ENCODE measurements at regions not wholly inside any gene's neighbourhood (a gene's known extent, or its start where the extent isn't known, plus 50 kb on each side); places are given as distances from the start of the nearest gene placed in this dataset.

GRCh38 chr22:27507935-27508526, 293.5 kb downstream of the MN1 start:
- POLR2A ChIA-PET (ENCODE audit: partially characterized antibody): no interaction called here
- WGBS, 2 experiments (ENCODE audit: extremely low coverage in 1 of 2, insufficient coverage in 1 of 2, insufficient read length in 1 of 2, insufficient replicate concordance in 2 of 2, low coverage in 1 of 2, low lambda C conversion rate in 2 of 2, missing lambda C conversion rate in 1 of 2): 76% methylated on average over 4 of the region's 4 CpGs; no CpG with 5 or more reads in 1 of the 2 experiments
- CTCF ChIA-PET (ENCODE audit: partially characterized antibody): interaction anchor here (0.6 to 1.4 kb wide), 2 partner anchors 25 to 102 kb away, joined by 3 to 4 read pairs; no protein-coding TSS in a partner anchor

More at GRCh38 chr22:27507935-27508526, 293.5 kb downstream of the MN1 start:
- no peak overlapping the region for H3K9ac ChIP-seq (replicated peaks in 1 of 4; ENCODE audit: extremely low read depth in 1 of 4, low read depth in 3 of 4, low read length in 3 of 4)
- no peak overlapping the region for H3K23ac ChIP-seq (ENCODE audit: insufficient read length)
- no peak overlapping the region for H3K4me2 ChIP-seq (ENCODE audit: insufficient read depth in 1 of 2, low read depth in 2 of 2, low read length in 2 of 2)
- H3K9me3 ChIP-seq (ENCODE audit: insufficient read depth in 2 of 2, low read depth in 1 of 2, low read length in 1 of 2): peaks cover 4 to 5% of the 10 kb centered on the region in 2 experiments; a peak in 1 of 4 replicates
- H3K36me3 ChIP-seq (ENCODE audit: control insufficient read depth in 2 of 4, insufficient read depth in 4 of 4, low read length in 3 of 4): no peaks in the 10 kb centered on the region
- no peaks in the 10 kb centered on the region for H4K20me1 ChIP-seq (replicated peaks in 1 of 2; ENCODE audit: control insufficient read depth in 1 of 2, insufficient read depth in 2 of 2, low read length in 2 of 2)
- H2AFZ ChIP-seq (ENCODE audit: low read length): no peak overlapping the region
- H3K27me3 ChIP-seq (replicated peaks in 1 of 4; ENCODE audit: control insufficient read depth in 3 of 4, extremely low read depth in 1 of 4, insufficient read depth in 3 of 4, low read length in 3 of 4): peaks cover 0 to 31% (median 19%) of the 10 kb centered on the region in 4 experiments; a peak in 6 of 7 replicates
- no peak overlapping the region for H2BK5ac ChIP-seq (ENCODE audit: low read depth, low read length)
- no peaks in the 10 kb centered on the region for H3K4me1 ChIP-seq (replicated peaks in 1 of 4; ENCODE audit: control insufficient read depth in 3 of 4, insufficient read depth in 4 of 4, low read length in 3 of 4)
- no peak overlapping the region for H3K4ac ChIP-seq (replicated peaks; ENCODE audit: insufficient read length, low read depth, low read length)
- H2AK5ac ChIP-seq (ENCODE audit: low read depth, low read length): no peak overlapping the region
- no peak overlapping the region for H2BK12ac ChIP-seq (ENCODE audit: low read depth, low read length)
- FAIRE-seq (no peak), DNase-seq (ENCODE audit: low read depth in 1 of 2, low spot score in 2 of 2) (no peak)
- no peak overlapping the region for H2BK15ac ChIP-seq (ENCODE audit: low read length)
- H3K56ac ChIP-seq (replicated peaks; ENCODE audit: insufficient read length, low read depth, low read length): no peak overlapping the region
- H3K27ac ChIP-seq (ENCODE audit: low read depth, low read length): no peak overlapping the region
- no peak overlapping the region for H2BK20ac ChIP-seq (ENCODE audit: low read length)
- no peak overlapping the region for H2BK120ac ChIP-seq (replicated peaks; ENCODE audit: low read depth, low read length)
- no peak overlapping the region for H3K14ac ChIP-seq (ENCODE audit: insufficient read length)
- TF ChIP-seq SIX5 (IDR thresholded peaks at IDR 0.05; ENCODE audit: low read depth, low read length) (no peak), GTF2F1 (IDR thresholded peaks at IDR 0.05; ENCODE audit: borderline replicate concordance, low read depth, low read length) (no peak), CHD1 (IDR thresholded peaks at IDR 0.05; ENCODE audit: low read depth, low read length) (no peak), TEAD4 (IDR thresholded peaks at IDR 0.05; ENCODE audit: low read depth, low read length) (no peak)
- H3K79me2 ChIP-seq (ENCODE audit: control insufficient read depth in 1 of 2, insufficient read depth in 2 of 2, low read length in 2 of 2): no peaks in the 10 kb centered on the region
- no peaks in the 10 kb centered on the region for H3K79me1 ChIP-seq (ENCODE audit: low read depth, low read length)
- H4K91ac ChIP-seq (replicated peaks; ENCODE audit: insufficient read length, low read length): no peak overlapping the region
- no peak overlapping the region for H4K8ac ChIP-seq (ENCODE audit: extremely low read depth, insufficient read depth, low read length)
- no peaks in the 10 kb centered on the region for H3K23me2 ChIP-seq (ENCODE audit: low read depth, low read length)
- no peak overlapping the region for H3K4me3 ChIP-seq (ENCODE audit: extremely low read depth in 1 of 4, insufficient read depth in 2 of 4, low read depth in 3 of 4, low read length in 4 of 4)
- H3K18ac ChIP-seq (ENCODE audit: extremely low read depth, low read length): no peak overlapping the region
- no peak overlapping the region for H4K5ac ChIP-seq (ENCODE audit: insufficient read length, low read depth, low read length)

Measured in H1 (cell line).